Body of pancreas (tissue), 4 donors: ENCODE measurements at regions not wholly inside any gene's neighbourhood (a gene's known extent, or its start where the extent isn't known, plus 50 kb on each side); places are given as distances from the start of the nearest gene placed in this dataset.
"Not testable (repeated sequence)": the region's sequence is repeated elsewhere in the genome, so short reads cannot be mapped to it uniquely, and the experiment has no call there.

Experiments
- ATAC-seq: fragments of 150-250 bp; one replicate; pipeline ENCODE4 v1.9.1; 2016
- DNase-seq, 4 donors: peaks; one replicate each; pipeline ENCODE4 v3.0.0-alpha.2; 2019
- H3K27ac ChIP-seq, 4 donors: fragments of 200-600 bp; sonication (generic); 1 replicate in 3 of 4; 2 replicates in 1 of 4; pipeline versions ENCODE4 v1.5.1 to v1.6.1; 2016 to 2019; ENCODE audit warnings: mild to moderate bottlenecking in 1 of 4, mixed read lengths in 1 of 4, moderate library complexity in 1 of 4
- H3K27me3 ChIP-seq, 2 donors: fragments of 200-600 bp; sonication (generic); one replicate each; pipeline ENCODE4 v1.6.0; 2016; ENCODE audit warnings: mild to moderate bottlenecking in 1 of 2
- H3K36me3 ChIP-seq, 2 donors: fragments of 200-600 bp; sonication (generic); replicated peaks in 1 of 2; 2 replicates each; pipeline ENCODE4 v1.5.1; 2016; ENCODE audit warnings: low read depth in 2 of 2; ENCODE audit not compliant: insufficient read depth in 1 of 2
- H3K4me1 ChIP-seq: fragments of 200-600 bp; sonication (generic); one replicate; pipeline ENCODE4 v1.6.0; 2016
- H3K4me3 ChIP-seq, 2 donors: fragments of 200-600 bp; sonication (generic); 1 replicate in 1 of 2; 2 replicates in 1 of 2; pipeline ENCODE4 v1.5.1; 2016 to 2019
- H3K9me3 ChIP-seq, 3 donors: fragments of 200-600 bp; sonication (generic); 1 replicate in 2 of 3; 2 replicates in 1 of 3; pipeline ENCODE4 v1.5.1; 2016
- POLR2A ChIP-seq, 3 donors: fragments of 450-650 bp; IDR thresholded peaks; one replicate each; pipeline ENCODE4 v1.6.1; 2016; ENCODE audit warnings: antibody characterized with exemption in 3 of 3, mild to moderate bottlenecking in 2 of 3
- WGBS, 2 donors: methylation state at CpG; one replicate each; pipeline ENCODE4 v1.1.5; 2017; 5-methylcytosine and 5-hydroxymethylcytosine counted together
- intact Hi-C: fragments of 100-400 bp; cut with DNase I; formaldehyde crosslinking; loops from one replicate; pipeline ENCODE4 v1.15.1; 2023
- TF ChIP-seq, protein P1 (sequence below), 7 experiments: fragments of 450-650 bp in 4 of 7; fragments of 200-600 bp in 3 of 7; sonication (generic) in 3 of 7; IDR thresholded peaks; one replicate each; pipeline ENCODE4 v1.5.1; 2016 to 2019; ENCODE audit warnings: antibody characterized with exemption in 7 of 7

DNA sequence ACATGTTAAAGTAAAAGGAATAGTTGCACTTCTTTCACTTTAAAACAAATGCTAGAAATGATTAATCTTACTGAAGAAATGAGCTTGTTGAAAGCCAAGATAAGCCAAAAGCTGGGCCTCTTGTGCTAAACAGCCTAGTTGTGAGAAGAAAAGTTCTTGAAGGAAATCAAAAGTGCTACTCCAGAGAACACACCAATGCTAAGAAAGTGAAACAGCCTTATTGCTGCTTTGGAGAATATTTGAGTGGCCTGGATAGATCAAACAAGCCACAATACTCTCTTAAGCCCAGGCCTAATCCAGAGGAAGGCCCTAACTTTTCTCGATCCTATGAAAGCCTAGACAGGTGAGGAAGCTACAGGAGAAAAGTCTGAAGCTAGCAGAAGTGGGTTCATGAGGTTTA lies 967.9 kb upstream of the INTU start:
- Histone ChIP-seq H3K27ac (no peak overlapping the region), H3K4me1 (no peaks in the 10 kb centered on the region), H3K9me3 (no peaks in the 10 kb centered on the region), H3K4me3 (no peak overlapping the region), H3K27me3 (no peaks in the 10 kb centered on the region), H3K36me3 (no peaks in the 10 kb centered on the region)
- ATAC-seq (no peak), DNase-seq (no peak)
- TF ChIP-seq, protein P1, sequence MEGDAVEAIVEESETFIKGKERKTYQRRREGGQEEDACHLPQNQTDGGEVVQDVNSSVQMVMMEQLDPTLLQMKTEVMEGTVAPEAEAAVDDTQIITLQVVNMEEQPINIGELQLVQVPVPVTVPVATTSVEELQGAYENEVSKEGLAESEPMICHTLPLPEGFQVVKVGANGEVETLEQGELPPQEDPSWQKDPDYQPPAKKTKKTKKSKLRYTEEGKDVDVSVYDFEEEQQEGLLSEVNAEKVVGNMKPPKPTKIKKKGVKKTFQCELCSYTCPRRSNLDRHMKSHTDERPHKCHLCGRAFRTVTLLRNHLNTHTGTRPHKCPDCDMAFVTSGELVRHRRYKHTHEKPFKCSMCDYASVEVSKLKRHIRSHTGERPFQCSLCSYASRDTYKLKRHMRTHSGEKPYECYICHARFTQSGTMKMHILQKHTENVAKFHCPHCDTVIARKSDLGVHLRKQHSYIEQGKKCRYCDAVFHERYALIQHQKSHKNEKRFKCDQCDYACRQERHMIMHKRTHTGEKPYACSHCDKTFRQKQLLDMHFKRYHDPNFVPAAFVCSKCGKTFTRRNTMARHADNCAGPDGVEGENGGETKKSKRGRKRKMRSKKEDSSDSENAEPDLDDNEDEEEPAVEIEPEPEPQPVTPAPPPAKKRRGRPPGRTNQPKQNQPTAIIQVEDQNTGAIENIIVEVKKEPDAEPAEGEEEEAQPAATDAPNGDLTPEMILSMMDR (IDR thresholded peaks at IDR 0.05), result no peak
- TF ChIP-seq POLR2A (IDR thresholded peaks at IDR 0.05), result no peak
- 41 to 64% methylated on average over 1 of the region's 1 CpG for whole genome bisulfite sequencing, 2 donors
- intact Hi-C loops, result no loop called here

DNA sequence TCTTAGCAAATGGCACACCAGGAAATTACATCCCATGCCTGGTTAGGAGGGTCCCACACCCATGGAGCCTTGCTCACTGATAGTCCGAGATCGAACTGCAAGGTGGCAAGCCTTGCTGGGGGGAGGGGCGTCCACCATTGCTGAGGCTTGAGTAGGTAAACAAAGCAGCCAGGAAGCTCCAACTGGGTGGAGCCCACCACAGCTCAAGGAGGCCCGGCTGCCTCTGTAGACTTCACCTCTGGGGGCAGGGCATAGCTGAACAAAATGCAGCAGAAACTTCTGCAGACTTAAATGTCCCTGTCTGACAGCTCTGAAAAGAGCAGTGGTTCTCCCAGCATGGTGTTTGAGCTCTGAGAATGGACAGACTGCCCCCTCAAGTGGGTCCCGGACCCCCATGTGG lies 962.7 kb upstream of the INTU start:
- H3K27me3 ChIP-seq, H3K27ac ChIP-seq, H3K36me3 ChIP-seq, H3K4me3 ChIP-seq, DNase-seq, H3K9me3 ChIP-seq, ATAC-seq, intact Hi-C loops, H3K4me1 ChIP-seq: not testable (repeated sequence)
- 35 to 45% methylated on average over 3 to 5 of the region's 5 CpGs for WGBS, 2 donors

DNA sequence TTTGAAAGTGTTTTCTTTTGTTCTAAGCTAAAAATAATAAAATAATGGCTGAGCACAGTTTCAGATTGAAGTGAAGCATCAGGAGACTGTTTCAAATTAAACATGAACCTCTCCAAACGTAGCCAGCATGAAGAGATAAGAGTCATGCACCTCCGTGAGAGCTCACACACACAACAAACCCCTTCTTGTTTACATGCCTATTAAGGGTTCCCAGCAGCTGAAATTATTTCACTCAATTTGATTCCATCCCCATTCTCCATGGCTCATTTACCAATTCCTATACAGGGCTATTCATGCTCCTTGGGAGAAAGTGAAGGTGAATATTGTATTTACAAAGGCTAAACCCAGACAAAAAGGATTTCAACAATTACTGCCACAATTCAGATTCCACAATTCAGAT lies 954.1 kb upstream of the INTU start:
- no peaks in the 10 kb centered on the region for H3K4me1 ChIP-seq
- no peaks in the 10 kb centered on the region for H3K9me3 ChIP-seq
- H3K27ac ChIP-seq, result no peak overlapping the region
- H3K4me3 ChIP-seq, result no peak overlapping the region
- H3K36me3 ChIP-seq, result no peaks in the 10 kb centered on the region
- DNase-seq (no peak), ATAC-seq (no peak)
- intact Hi-C loops, result no loop called here
- no peak for TF ChIP-seq POLR2A (IDR thresholded peaks at IDR 0.05)
- TF ChIP-seq, protein P1 (IDR thresholded peaks at IDR 0.05), result no peak
- 15 to 18% methylated on average over 2 of the region's 2 CpGs for WGBS, 2 donors
- no peaks in the 10 kb centered on the region for H3K27me3 ChIP-seq

DNA sequence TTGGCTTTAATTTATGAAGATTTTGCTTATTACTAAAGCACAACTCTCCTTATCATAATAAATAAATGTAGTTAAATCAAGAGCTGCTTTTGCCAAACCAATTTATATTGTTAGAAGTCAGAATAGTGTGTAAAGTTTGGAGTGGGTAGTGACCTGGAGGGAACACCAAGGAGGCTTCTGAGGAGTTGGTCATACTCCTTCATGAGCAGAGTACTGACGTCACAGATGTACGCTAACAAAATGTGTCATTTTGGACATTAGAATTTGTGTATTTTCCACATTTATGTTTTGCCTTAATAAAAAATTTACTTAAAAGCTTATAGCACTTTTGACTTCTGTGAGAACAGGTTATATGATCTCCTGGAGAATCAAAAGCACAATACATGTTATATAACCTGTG lies 953.5 kb upstream of the INTU start:
- 53 to 63% methylated on average over 2 of the region's 2 CpGs for WGBS, 2 donors
- DNase-seq (no peak), ATAC-seq (no peak)
- Histone ChIP-seq H3K4me3 (no peak overlapping the region), H3K4me1 (no peaks in the 10 kb centered on the region), H3K27ac (no peak overlapping the region), H3K36me3 (no peaks in the 10 kb centered on the region), H3K9me3 (no peaks in the 10 kb centered on the region), H3K27me3 (no peaks in the 10 kb centered on the region)
- no peak for TF ChIP-seq POLR2A (IDR thresholded peaks at IDR 0.05)
- TF ChIP-seq, protein P1 (IDR thresholded peaks at IDR 0.05), result no peak
- intact Hi-C loops, result no loop called here

DNA sequence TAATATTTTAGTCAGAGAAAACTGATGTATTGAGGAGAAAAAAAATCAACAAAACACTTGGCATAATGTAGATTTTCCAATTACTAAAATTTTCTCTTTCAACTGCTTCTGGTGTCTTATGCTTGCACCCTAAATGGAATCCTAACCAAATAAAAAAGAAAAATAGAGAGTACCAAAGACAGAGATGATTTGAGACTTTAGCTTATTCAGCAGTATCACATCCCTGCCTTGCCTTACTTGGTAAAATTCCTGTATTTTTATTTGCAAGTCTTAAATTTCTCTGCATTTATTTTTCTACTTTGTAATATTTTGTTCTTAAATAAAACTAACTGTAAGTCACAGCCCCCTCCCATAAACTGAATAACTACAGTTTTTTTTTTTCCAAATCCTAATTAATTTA lies 950.5 kb upstream of the INTU start:
- no peak overlapping the region for H3K4me3 ChIP-seq
- H3K27ac ChIP-seq, result no peak overlapping the region
- no peak for TF ChIP-seq POLR2A (IDR thresholded peaks at IDR 0.05)
- TF ChIP-seq, protein P1 (IDR thresholded peaks at IDR 0.05), result no peak
- H3K9me3 ChIP-seq, result no peaks in the 10 kb centered on the region
- ATAC-seq (no peak), DNase-seq (no peak)
- H3K4me1 ChIP-seq, result no peaks in the 10 kb centered on the region
- H3K27me3 ChIP-seq, result no peaks in the 10 kb centered on the region
- H3K36me3 ChIP-seq, result no peaks in the 10 kb centered on the region
- intact Hi-C loops, result no loop called here
